ENCODE measurements at regions not wholly inside any gene's neighbourhood (a gene's known extent, or its start where the extent isn't known, plus 50 kb on each side); places are given as distances from the start of the nearest gene placed in this dataset.

- Histone ChIP-seq H3K36me3 (ENCODE audit: low read length) (no peaks in the 10 kb centered on the region), H3F3A (ENCODE audit: insufficient read depth) (no peaks in the 10 kb centered on the region), H3K27me3 (ENCODE audit: low read length) (no peaks in the 10 kb centered on the region), H3K9me2 (replicated peaks; ENCODE audit: insufficient read depth, low read length) (no peaks in the 10 kb centered on the region), H3K9ac (ENCODE audit: low read length) (no peak overlapping the region), H3K4me3 (ENCODE audit: insufficient read depth, low read length, poor library complexity, severe bottlenecking) (no peak overlapping the region), H4K20me1 (ENCODE audit: low read depth, low read length) (no peaks in the 10 kb centered on the region), H3K27ac (ENCODE audit: low read depth, low read length) (no peak overlapping the region), H3K9me3 (ENCODE audit: insufficient read depth, low read length) (no peaks in the 10 kb centered on the region), H3K79me2 (ENCODE audit: insufficient read depth, low read length) (no peaks in the 10 kb centered on the region), H2AFZ (ENCODE audit: low read depth, low read length, severe bottlenecking) (no peak overlapping the region), H3K4me2 (ENCODE audit: low read depth, low read length, poor library complexity, severe bottlenecking) (no peak overlapping the region)
- TF ChIP-seq EZH2phosphoT487 (conservative IDR thresholded peaks at IDR 0.05; ENCODE audit: low read length) (no peak), CTCF (IDR thresholded peaks at IDR 0.05; ENCODE audit: insufficient read depth, low read length, poor library complexity, severe bottlenecking) (no peak)
Measured at GRCh38 chr21:27372381-27372780, 405.5 kb upstream of the ADAMTS5 start.

GRCh38 chr21:27371975-27372331 is 405.1 kb upstream of the ADAMTS5 start:
- Histone ChIP-seq H3K36me3 (ENCODE audit: low read length) (no peaks in the 10 kb centered on the region), H3K79me2 (ENCODE audit: insufficient read depth, low read length) (no peaks in the 10 kb centered on the region), H3K9me2 (replicated peaks; ENCODE audit: insufficient read depth, low read length) (no peaks in the 10 kb centered on the region), H3F3A (ENCODE audit: insufficient read depth) (no peaks in the 10 kb centered on the region), H3K27ac (ENCODE audit: low read depth, low read length) (no peak overlapping the region), H3K4me3 (ENCODE audit: insufficient read depth, low read length, poor library complexity, severe bottlenecking) (no peak overlapping the region), H3K27me3 (ENCODE audit: low read length) (no peaks in the 10 kb centered on the region), H3K4me2 (ENCODE audit: low read depth, low read length, poor library complexity, severe bottlenecking) (no peak overlapping the region), H4K20me1 (ENCODE audit: low read depth, low read length) (no peaks in the 10 kb centered on the region), H3K9me3 (ENCODE audit: insufficient read depth, low read length) (no peaks in the 10 kb centered on the region), H3K9ac (ENCODE audit: low read length) (no peak overlapping the region), H2AFZ (ENCODE audit: low read depth, low read length, severe bottlenecking) (no peak overlapping the region)
- TF ChIP-seq EZH2phosphoT487 (conservative IDR thresholded peaks at IDR 0.05; ENCODE audit: low read length) (no peak), CTCF (IDR thresholded peaks at IDR 0.05; ENCODE audit: insufficient read depth, low read length, poor library complexity, severe bottlenecking) (no peak)

GRCh38 chr21:27371115-27371974 is 404.5 kb upstream of the ADAMTS5 start:
- no peak overlapping the region for H3K4me3 ChIP-seq (ENCODE audit: insufficient read depth, low read length, poor library complexity, severe bottlenecking)
- no peaks in the 10 kb centered on the region for H3K9me3 ChIP-seq (ENCODE audit: insufficient read depth, low read length)
- H2AFZ ChIP-seq (ENCODE audit: low read depth, low read length, severe bottlenecking): no peak overlapping the region
- no peak overlapping the region for H3K9ac ChIP-seq (ENCODE audit: low read length)
- no peaks in the 10 kb centered on the region for H3K79me2 ChIP-seq (ENCODE audit: insufficient read depth, low read length)
- H3K27ac ChIP-seq (ENCODE audit: low read depth, low read length): no peak overlapping the region
- H3F3A ChIP-seq (ENCODE audit: insufficient read depth): no peaks in the 10 kb centered on the region
- no peaks in the 10 kb centered on the region for H3K36me3 ChIP-seq (ENCODE audit: low read length)
- no peaks in the 10 kb centered on the region for H3K9me2 ChIP-seq (replicated peaks; ENCODE audit: insufficient read depth, low read length)
- H3K4me2 ChIP-seq (ENCODE audit: low read depth, low read length, poor library complexity, severe bottlenecking): no peak overlapping the region
- no peaks in the 10 kb centered on the region for H4K20me1 ChIP-seq (ENCODE audit: low read depth, low read length)
- no peaks in the 10 kb centered on the region for H3K27me3 ChIP-seq (ENCODE audit: low read length)
- TF ChIP-seq EZH2phosphoT487 (conservative IDR thresholded peaks at IDR 0.05; ENCODE audit: low read length) (no peak), CTCF (IDR thresholded peaks at IDR 0.05; ENCODE audit: insufficient read depth, low read length, poor library complexity, severe bottlenecking) (no peak)
